G401.6 (cell line): ENCODE measurements at regions not wholly inside any gene's neighbourhood (a gene's known extent, or its start where the extent isn't known, plus 50 kb on each side); places are given as distances from the start of the nearest gene placed in this dataset.
A peak's percentile ranks its signal among the peaks of the same experiment; 100 is the strongest.

Experiments
- FAIRE-seq: peaks from 2 replicates; lab custom pipeline; 2012; peaks lifted over from hg19 to GRCh38; lab: Jason Lieb, UNC

- FAIRE-seq, result no peak
These were observed 137.6 kb upstream of the HNMT start for GRCh38 chr2:137826373-137827372.

DNA sequence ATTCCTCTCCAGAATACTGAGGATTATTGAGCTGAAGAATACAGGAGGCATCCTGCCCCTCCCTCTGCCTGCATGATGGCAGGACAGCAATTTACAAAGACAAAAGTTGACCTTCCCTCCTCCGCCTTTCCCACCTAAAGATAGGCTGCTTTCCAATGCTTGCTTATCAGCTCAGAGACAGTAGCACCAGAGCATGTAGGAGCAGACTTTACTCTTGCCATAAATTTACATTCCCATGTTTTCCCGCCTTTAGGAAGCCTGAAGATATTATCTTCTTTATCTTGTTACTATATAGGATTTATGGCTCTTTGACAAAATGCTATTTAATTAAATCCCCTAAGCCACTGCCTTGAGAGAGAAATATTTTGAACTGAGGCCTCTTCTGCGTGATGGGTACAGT, 135.6 kb upstream of the HNMT start:
- FAIRE-seq, result no peak

- FAIRE-seq, result no peak
These were observed 135.0 kb upstream of the HNMT start for GRCh38 chr2:137829251-137829650.

- FAIRE-seq, result no peak
These were observed 129.4 kb upstream of the HNMT start for GRCh38 chr2:137834760-137835379.

GRCh38 chr2:137836671-137837070, 127.6 kb upstream of the HNMT start:
- no peak for FAIRE-seq

GRCh38 chr2:137837830-137838229, 126.4 kb upstream of the HNMT start:
- FAIRE-seq, result no peak

GRCh38 chr2:137838255-137839092, 125.8 kb upstream of the HNMT start:
- FAIRE-seq, result peak; percentile 79

DNA sequence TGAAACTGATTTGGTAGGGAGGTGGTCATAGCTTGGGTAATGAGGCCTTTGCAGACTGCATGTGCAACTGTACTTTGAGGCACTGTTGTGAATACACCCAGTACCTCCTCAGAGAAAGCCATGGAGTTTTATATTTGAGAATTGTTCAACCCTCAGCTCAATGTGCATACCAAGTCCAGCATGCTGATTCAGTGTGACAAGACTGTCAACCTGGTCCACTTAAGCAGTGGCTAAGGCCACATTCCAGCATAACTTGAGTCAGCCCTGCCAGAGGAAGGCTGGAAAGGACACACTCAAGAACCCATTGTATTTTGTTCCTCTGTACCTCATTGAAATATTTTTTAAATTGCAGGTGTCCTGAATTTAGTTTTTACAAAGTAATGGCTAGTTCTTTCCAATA, 121.8 kb upstream of the HNMT start:
- FAIRE-seq, result no peak

GRCh38 chr2:137842952-137843351, 121.3 kb upstream of the HNMT start:
- FAIRE-seq, result no peak

DNA sequence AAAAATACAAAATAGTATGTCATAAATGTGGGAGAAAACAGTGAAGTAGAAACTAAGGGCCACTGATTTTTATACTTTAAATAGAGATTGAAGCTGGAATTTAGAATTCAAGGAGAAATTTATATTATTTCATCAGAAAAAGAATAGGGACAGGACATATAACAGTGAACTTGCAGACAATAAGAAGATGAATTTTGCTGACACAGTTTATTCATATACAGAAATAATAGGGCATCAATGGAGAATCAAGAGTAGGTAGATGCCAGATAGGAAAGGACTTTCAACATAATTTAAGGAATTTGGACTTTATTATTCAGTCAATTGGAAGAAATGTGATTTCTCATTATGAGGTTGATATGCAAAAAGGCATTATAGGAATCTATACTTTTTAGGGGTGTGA, 118.9 kb upstream of the HNMT start:
- no peak for FAIRE-seq

GRCh38 chr2:137846993-137847392, 117.3 kb upstream of the HNMT start:
- no peak for FAIRE-seq

GRCh38 chr2:137847443-137847842, 116.8 kb upstream of the HNMT start:
- no peak for FAIRE-seq

GRCh38 chr2:137857881-137858280, 106.4 kb upstream of the HNMT start:
- no peak for FAIRE-seq

GRCh38 chr2:137862651-137863050, 101.6 kb upstream of the HNMT start:
- no peak for FAIRE-seq

DNA sequence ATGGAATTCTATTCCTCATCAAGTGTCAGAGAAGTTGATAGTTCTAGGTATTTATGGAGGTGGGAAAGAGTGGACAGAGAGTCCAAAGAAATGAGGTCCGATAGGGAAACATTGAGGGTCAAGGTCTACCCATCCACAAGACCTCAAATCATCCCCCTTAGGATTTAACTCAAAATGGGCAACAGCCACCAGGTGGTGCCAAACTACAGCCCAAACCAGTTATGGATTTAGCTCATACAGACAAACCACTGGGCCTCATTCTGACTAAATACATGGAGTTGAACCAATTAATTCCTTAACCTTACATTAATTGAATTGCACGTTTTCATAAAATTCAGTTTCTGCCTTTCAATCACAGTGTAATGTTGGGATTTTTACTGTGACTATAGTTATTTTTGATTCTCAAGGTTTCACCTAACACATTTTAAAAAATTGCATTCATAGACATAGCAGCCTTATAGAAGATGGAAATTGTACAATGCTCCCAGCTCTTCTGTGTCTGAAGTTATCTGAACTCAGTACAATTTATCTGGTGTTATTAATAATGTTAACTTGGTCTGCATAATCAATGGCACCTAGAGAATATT, 98.2 kb upstream of the HNMT start:
- FAIRE-seq, result peak; percentile 15

DNA sequence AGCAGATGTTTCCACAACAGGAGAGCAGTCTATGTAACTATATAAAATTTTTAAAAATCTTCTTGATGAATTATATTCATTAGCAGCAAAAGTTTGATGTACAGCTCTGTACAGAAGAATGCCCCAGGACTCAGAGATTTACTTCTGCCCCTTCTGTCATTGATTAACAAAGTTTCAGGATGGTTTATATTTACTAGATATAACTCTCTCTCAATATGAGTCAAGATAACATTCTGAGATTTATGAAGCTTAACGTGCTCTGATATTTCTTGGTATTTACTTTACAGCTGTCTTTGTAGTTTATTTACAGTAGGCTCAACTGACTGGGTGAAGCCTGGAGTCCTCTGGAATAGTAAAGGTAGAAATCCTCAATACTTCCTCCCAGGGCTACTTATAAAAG, 93.6 kb upstream of the HNMT start:
- no peak for FAIRE-seq

- FAIRE-seq, result no peak
These were observed 91.7 kb upstream of the HNMT start for GRCh38 chr2:137872577-137872976.

GRCh38 chr2:137873536-137874244, 90.6 kb upstream of the HNMT start:
- no peak for FAIRE-seq

- no peak for FAIRE-seq
These were observed 85.2 kb upstream of the HNMT start for GRCh38 chr2:137879121-137879520.

GRCh38 chr2:137881711-137882110, 82.6 kb upstream of the HNMT start:
- no peak for FAIRE-seq

GRCh38 chr2:137886083-137886831, 78.0 kb upstream of the HNMT start:
- FAIRE-seq, result no peak
